ENCODE measurements at regions not wholly inside any gene's neighbourhood (a gene's known extent, or its start where the extent isn't known, plus 50 kb on each side); places are given as distances from the start of the nearest gene placed in this dataset.

DNA sequence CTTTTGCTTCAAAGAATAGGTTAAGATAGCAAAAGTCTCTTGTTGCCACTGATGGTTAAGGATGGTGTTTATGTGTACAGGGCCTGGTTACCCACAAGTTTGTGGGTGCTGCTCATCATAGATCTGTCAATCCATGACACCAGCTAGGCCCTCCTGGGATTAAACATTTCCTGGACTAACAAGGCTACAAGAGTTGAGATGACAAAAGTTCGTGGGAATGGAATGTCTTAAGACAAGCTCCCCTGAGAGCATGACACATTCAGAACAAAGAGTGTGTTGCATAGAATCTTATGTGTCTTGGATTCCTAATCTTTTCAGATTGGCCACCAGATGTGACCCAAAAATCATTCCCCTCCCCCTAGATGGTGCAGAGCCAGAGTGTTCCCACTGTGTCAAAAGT, 592.5 kb upstream of the USP15 start:
- Histone ChIP-seq H3K9me2 (ENCODE audit: insufficient read depth) (no peaks in the 10 kb centered on the region), H3K4me3 (no peak overlapping the region), H3K27me3 (replicated peaks; ENCODE audit: insufficient read depth) (no peaks in the 10 kb centered on the region), H2AFZ (no peak overlapping the region), H3K9me3 (ENCODE audit: low read depth) (no peaks in the 10 kb centered on the region), H3K36me3 (ENCODE audit: low read depth) (no peaks in the 10 kb centered on the region), H4K20me1 (ENCODE audit: insufficient read depth) (no peaks in the 10 kb centered on the region), H3K9ac (no peak overlapping the region), H3K27ac (no peak overlapping the region), H3K4me2 (ENCODE audit: unreplicated experiment) (no peak overlapping the region), H3F3A (ENCODE audit: insufficient read depth) (no peaks in the 10 kb centered on the region), H3K4me1 (ENCODE audit: insufficient read depth) (no peaks in the 10 kb centered on the region), H3K79me2 (ENCODE audit: insufficient read depth) (no peaks in the 10 kb centered on the region)
- WGBS, 2 experiments (ENCODE audit: low coverage in 1 of 2, low lambda C conversion rate in 2 of 2, missing lambda C conversion rate in 2 of 2), result 0% methylated on average over 1 of the region's 1 CpG
- in situ Hi-C loops (cut with MboI), result no loop called here
- TF ChIP-seq EZH2 (IDR thresholded peaks at IDR 0.05; ENCODE audit: insufficient read depth, poor library complexity, severe bottlenecking) (no peak), EZH2phosphoT487 (IDR thresholded peaks at IDR 0.05; ENCODE audit: insufficient read depth, low read depth) (no peak)
- peak; percentile 16 for DNase-seq

DNA sequence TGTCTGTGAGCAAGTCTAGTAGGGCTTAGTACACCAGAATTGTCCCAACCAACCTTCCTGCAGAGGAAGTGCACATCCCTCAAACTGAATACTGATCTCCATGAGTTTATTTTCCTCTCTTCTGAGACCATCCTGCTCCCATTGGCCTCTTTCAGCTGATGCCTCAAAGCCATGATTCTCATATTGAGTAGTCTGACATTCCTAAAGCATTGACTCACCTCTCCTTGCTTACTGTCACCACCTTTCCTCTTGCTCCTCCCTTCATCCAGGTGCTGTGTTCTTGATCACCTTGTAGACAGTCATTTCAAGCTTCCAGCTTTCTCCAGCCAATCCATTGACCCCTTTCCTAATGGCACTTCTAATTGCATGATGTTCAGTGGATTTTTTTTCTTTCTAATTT, 583.7 kb upstream of the USP15 start:
- no peaks in the 10 kb centered on the region for H3K36me3 ChIP-seq (ENCODE audit: low read depth)
- no peak overlapping the region for H3K4me2 ChIP-seq (ENCODE audit: unreplicated experiment)
- DNase-seq, result no peak
- no peaks in the 10 kb centered on the region for H3F3A ChIP-seq (ENCODE audit: insufficient read depth)
- H2AFZ ChIP-seq, result no peak overlapping the region
- H3K4me3 ChIP-seq, result no peak overlapping the region
- H3K4me1 ChIP-seq (ENCODE audit: insufficient read depth), result no peaks in the 10 kb centered on the region
- H3K9me3 ChIP-seq (ENCODE audit: low read depth), result no peaks in the 10 kb centered on the region
- no peaks in the 10 kb centered on the region for H3K9me2 ChIP-seq (ENCODE audit: insufficient read depth)
- no peak overlapping the region for H3K9ac ChIP-seq
- TF ChIP-seq EZH2phosphoT487 (IDR thresholded peaks at IDR 0.05; ENCODE audit: insufficient read depth, low read depth) (no peak), EZH2 (IDR thresholded peaks at IDR 0.05; ENCODE audit: insufficient read depth, poor library complexity, severe bottlenecking) (no peak)
- in situ Hi-C loops (cut with MboI), result no loop called here
- H4K20me1 ChIP-seq (ENCODE audit: insufficient read depth), result no peaks in the 10 kb centered on the region
- no peaks in the 10 kb centered on the region for H3K27me3 ChIP-seq (replicated peaks; ENCODE audit: insufficient read depth)
- no peaks in the 10 kb centered on the region for H3K79me2 ChIP-seq (ENCODE audit: insufficient read depth)
- H3K27ac ChIP-seq, result no peak overlapping the region

GRCh38 chr12:61687407-61687806, 572.8 kb upstream of the USP15 start:
- Histone ChIP-seq H3K9me3 (ENCODE audit: low read depth) (no peaks in the 10 kb centered on the region), H2AFZ (no peak overlapping the region), H3K79me2 (ENCODE audit: insufficient read depth) (no peaks in the 10 kb centered on the region), H3K27ac (no peak overlapping the region), H3F3A (ENCODE audit: insufficient read depth) (no peaks in the 10 kb centered on the region), H3K27me3 (replicated peaks; ENCODE audit: insufficient read depth) (no peaks in the 10 kb centered on the region), H3K4me3 (no peak overlapping the region), H3K9ac (no peak overlapping the region), H4K20me1 (ENCODE audit: insufficient read depth) (no peaks in the 10 kb centered on the region; the same call in 1 of the 2 replicates), H3K36me3 (ENCODE audit: low read depth) (no peaks in the 10 kb centered on the region), H3K4me1 (ENCODE audit: insufficient read depth) (no peaks in the 10 kb centered on the region), H3K4me2 (ENCODE audit: unreplicated experiment) (no peak overlapping the region), H3K9me2 (ENCODE audit: insufficient read depth) (no peaks in the 10 kb centered on the region)
- no peak for DNase-seq
- WGBS, 2 experiments (ENCODE audit: low coverage in 1 of 2, low lambda C conversion rate in 2 of 2, missing lambda C conversion rate in 2 of 2), result 12 to 21% methylated on average over 5 of the region's 5 CpGs
- TF ChIP-seq EZH2phosphoT487 (IDR thresholded peaks at IDR 0.05; ENCODE audit: insufficient read depth, low read depth), result no peak
- no peak for TF ChIP-seq EZH2 (IDR thresholded peaks at IDR 0.05; ENCODE audit: insufficient read depth, poor library complexity, severe bottlenecking)
- in situ Hi-C loops (cut with MboI), result no loop called here

DNA sequence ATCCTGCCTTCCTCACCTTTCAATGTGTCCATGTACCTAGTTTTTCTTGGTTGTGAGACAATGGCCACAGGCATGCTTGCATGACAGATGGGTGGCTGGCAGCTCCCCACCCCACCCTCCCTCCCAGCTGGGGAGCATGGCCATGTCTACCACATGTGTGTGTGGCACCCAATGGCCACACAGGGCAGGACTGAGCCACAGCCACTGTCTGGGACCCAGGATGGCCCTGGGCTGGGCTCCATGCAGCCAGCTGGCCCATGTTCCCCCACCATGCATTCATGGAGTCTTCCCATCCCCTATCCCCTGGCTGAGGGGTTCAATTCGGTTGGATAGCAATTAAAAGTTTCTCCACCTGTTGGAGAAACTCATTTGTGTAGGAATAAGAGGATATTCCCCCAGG, 566.0 kb upstream of the USP15 start:
- no peaks in the 10 kb centered on the region for H3K36me3 ChIP-seq (ENCODE audit: low read depth)
- whole genome bisulfite sequencing, 2 experiments (ENCODE audit: low coverage in 1 of 2, low lambda C conversion rate in 2 of 2, missing lambda C conversion rate in 2 of 2), result 0 to 8% methylated on average over 1 of the region's 1 CpG
- H2AFZ ChIP-seq, result no peak overlapping the region
- H3K79me2 ChIP-seq (ENCODE audit: insufficient read depth), result no peaks in the 10 kb centered on the region
- no peak for DNase-seq
- H3K9ac ChIP-seq, result no peak overlapping the region
- in situ Hi-C loops (cut with MboI), result no loop called here
- no peak overlapping the region for H3K4me2 ChIP-seq (ENCODE audit: unreplicated experiment)
- H3K9me3 ChIP-seq (ENCODE audit: low read depth), result no peaks in the 10 kb centered on the region
- H3F3A ChIP-seq (ENCODE audit: insufficient read depth), result no peaks in the 10 kb centered on the region
- no peaks in the 10 kb centered on the region for H3K27me3 ChIP-seq (replicated peaks; ENCODE audit: insufficient read depth)
- no peaks in the 10 kb centered on the region for H3K9me2 ChIP-seq (ENCODE audit: insufficient read depth)
- H3K27ac ChIP-seq, result no peak overlapping the region
- H3K4me3 ChIP-seq, result no peak overlapping the region
- no peaks in the 10 kb centered on the region for H3K4me1 ChIP-seq (ENCODE audit: insufficient read depth)
- H4K20me1 ChIP-seq (ENCODE audit: insufficient read depth), result no peaks in the 10 kb centered on the region; the same call in 1 of the 2 replicates
- TF ChIP-seq EZH2phosphoT487 (IDR thresholded peaks at IDR 0.05; ENCODE audit: insufficient read depth, low read depth), result no peak
- no peak for TF ChIP-seq EZH2 (IDR thresholded peaks at IDR 0.05; ENCODE audit: insufficient read depth, poor library complexity, severe bottlenecking)

GRCh38 chr12:61701471-61701870, 558.7 kb upstream of the USP15 start:
- 46 to 50% methylated on average over 3 of the region's 3 CpGs for WGBS, 2 experiments (ENCODE audit: low coverage in 1 of 2, low lambda C conversion rate in 2 of 2, missing lambda C conversion rate in 2 of 2)
- in situ Hi-C loops (cut with MboI), result no loop called here

More at GRCh38 chr12:61701471-61701870, 558.7 kb upstream of the USP15 start:
- Histone ChIP-seq H3K9me3 (ENCODE audit: low read depth) (no peaks in the 10 kb centered on the region), H3F3A (ENCODE audit: insufficient read depth) (no peaks in the 10 kb centered on the region), H3K27ac (no peak overlapping the region), H3K36me3 (ENCODE audit: low read depth) (no peaks in the 10 kb centered on the region), H3K9me2 (ENCODE audit: insufficient read depth) (no peaks in the 10 kb centered on the region), H3K4me1 (ENCODE audit: insufficient read depth) (no peaks in the 10 kb centered on the region), H3K4me3 (no peak overlapping the region), H2AFZ (no peak overlapping the region), H3K4me2 (ENCODE audit: unreplicated experiment) (no peak overlapping the region), H3K27me3 (replicated peaks; ENCODE audit: insufficient read depth) (no peaks in the 10 kb centered on the region), H3K79me2 (ENCODE audit: insufficient read depth) (no peaks in the 10 kb centered on the region), H3K9ac (no peak overlapping the region), H4K20me1 (ENCODE audit: insufficient read depth) (no peaks in the 10 kb centered on the region)
- no peak for TF ChIP-seq EZH2phosphoT487 (IDR thresholded peaks at IDR 0.05; ENCODE audit: insufficient read depth, low read depth)
- TF ChIP-seq EZH2 (IDR thresholded peaks at IDR 0.05; ENCODE audit: insufficient read depth, poor library complexity, severe bottlenecking), result no peak
- no peak for DNase-seq
